ENCODE measurements at regions not wholly inside any gene's neighbourhood (a gene's known extent, or its start where the extent isn't known, plus 50 kb on each side); places are given as distances from the start of the nearest gene placed in this dataset.

DNA sequence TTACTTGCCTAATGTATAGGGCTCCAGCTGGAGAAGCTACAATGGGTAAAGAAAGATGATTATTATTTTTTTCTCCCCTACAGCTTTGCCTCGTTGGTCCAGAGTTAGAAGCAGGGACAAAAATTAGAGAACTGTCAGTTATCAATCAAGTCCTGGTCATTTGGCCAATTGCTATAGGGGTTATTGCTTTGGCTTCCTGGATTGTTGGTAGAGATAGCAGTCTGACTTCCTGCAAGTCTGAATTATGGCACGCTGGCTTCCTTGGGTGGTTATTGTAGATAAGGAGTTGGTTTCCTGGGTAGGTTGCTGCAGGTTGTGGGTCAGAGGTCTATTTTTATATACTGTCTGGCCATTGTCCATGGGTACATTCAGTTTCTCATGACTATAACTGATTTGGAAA lies 84.7 kb upstream of the ELAC2 start:
- Mint-ChIP-seq H3K4me3 (no peak overlapping the region), H3K9me3 (no peaks in the 10 kb centered on the region), H3K4me1 (peaks cover 10 to 17% of the 10 kb centered on the region in 2 experiments), H3K27me3 (ENCODE audit: low read depth) (no peaks in the 10 kb centered on the region; the same call in 1 of the 2 replicates), H3K27ac (no peak overlapping the region), H3K36me3 (ENCODE audit: insufficient read depth in 1 of 3, low read depth in 3 of 3) (no peaks in the 10 kb centered on the region)
- Histone ChIP-seq H4K5ac (ENCODE audit: insufficient read length, low read depth, low read length) (no peak overlapping the region), H3K27me3 (ENCODE audit: insufficient read depth, low read length) (no peaks in the 10 kb centered on the region), H4K8ac (replicated peaks; ENCODE audit: insufficient read length, low read depth, low read length) (no peak overlapping the region), H3K4me2 (ENCODE audit: insufficient read depth, insufficient read length, low read length) (no peak overlapping the region), H4K20me1 (ENCODE audit: control insufficient read depth, insufficient read depth, insufficient read length) (no peaks in the 10 kb centered on the region), H2AFZ (ENCODE audit: low read length) (no peak overlapping the region), H3K9me3 (ENCODE audit: control insufficient read depth, low read depth, low read length) (no peaks in the 10 kb centered on the region), H2AK5ac (ENCODE audit: insufficient read length, low read length) (no peak overlapping the region), H3K27ac (ENCODE audit: insufficient read length, low read depth, low read length) (no peak overlapping the region), H4K91ac (ENCODE audit: insufficient read length, low read depth, low read length) (no peak overlapping the region), H3K9ac (ENCODE audit: extremely low read depth, insufficient read length, low read length) (no peak overlapping the region), H3K56ac (ENCODE audit: insufficient read length, low read depth, low read length) (no peak overlapping the region), H2BK20ac (ENCODE audit: low read depth, low read length, poor library complexity, severe bottlenecking) (no peak overlapping the region), H3K23me2 (ENCODE audit: insufficient read length, low read depth, low read length, poor library complexity, severe bottlenecking) (no peaks in the 10 kb centered on the region), H3K18ac (ENCODE audit: insufficient read length, low read depth, low read length) (no peak overlapping the region), H3K23ac (ENCODE audit: insufficient read length, low read depth, low read length) (no peak overlapping the region), H3K14ac (ENCODE audit: insufficient read depth, low read length) (no peak overlapping the region), H3K79me1 (ENCODE audit: insufficient read depth, low read depth, low read length, poor library complexity, severe bottlenecking) (no peaks in the 10 kb centered on the region), H3K4ac (ENCODE audit: low read depth, low read length) (no peak overlapping the region), H2BK5ac (ENCODE audit: insufficient read length, low read length) (no peak overlapping the region), H2BK120ac (ENCODE audit: low read depth, low read length, poor library complexity, severe bottlenecking) (no peak overlapping the region), H2BK15ac (ENCODE audit: low read depth, low read length) (no peak overlapping the region), H3K79me2 (ENCODE audit: insufficient read depth, low read length) (no peaks in the 10 kb centered on the region), H3T11ph (ENCODE audit: low read length) (no peak overlapping the region), H3K4me1 (ENCODE audit: insufficient read depth, low read length) (peaks cover 2% of the 10 kb centered on the region; the same call in 1 of the 2 replicates), H2BK12ac (ENCODE audit: insufficient read length, low read depth, low read length) (no peak overlapping the region)
- no peak for TF ChIP-seq CTCF (conservative IDR thresholded peaks at IDR 0.05)
- DNase-seq = no peak
- no CpG with 5 or more reads among the region's 2 CpGs for WGBS (ENCODE audit: extremely low coverage, insufficient read length, low lambda C conversion rate)

Data from H9 (cell line).